EL (cell line): ENCODE measurements at regions not wholly inside any gene's neighbourhood (a gene's known extent, or its start where the extent isn't known, plus 50 kb on each side); places are given as distances from the start of the nearest gene placed in this dataset.

ENCODE experiments used
- DNase-seq: peaks from one replicate; pipeline ENCODE4 v3.0.0-alpha.2; 2016

- DNase-seq = no peak
Observed at GRCh38 chr22:27128461-27129085, 471.2 kb downstream of the MIAT start.

GRCh38 chr22:27129266-27129665 is 471.9 kb downstream of the MIAT start:
- peak; percentile 69 for DNase-seq

GRCh38 chr22:27130906-27131305 is 473.5 kb downstream of the MIAT start:
- DNase-seq = no peak

DNA sequence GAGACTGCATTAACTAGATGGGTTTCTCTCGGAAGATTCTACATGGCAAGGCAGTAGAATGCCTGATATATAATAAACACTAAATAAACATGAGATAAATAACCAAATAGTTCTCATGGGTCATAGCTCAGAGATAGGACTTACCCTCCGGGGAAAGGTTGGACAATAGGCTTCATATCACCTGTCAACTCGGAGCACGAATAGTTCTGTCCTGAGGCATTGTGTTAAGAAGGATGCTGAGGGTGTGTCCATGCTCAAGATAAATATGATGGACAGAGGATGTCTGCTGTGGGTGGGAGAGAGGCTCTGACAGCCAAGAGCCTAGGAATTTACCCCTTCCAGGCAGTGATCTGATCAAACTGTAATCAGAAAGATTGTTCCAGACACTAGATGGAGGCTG is 474.0 kb downstream of the MIAT start:
- DNase-seq = no peak

GRCh38 chr22:27132400-27132799 is 475.0 kb downstream of the MIAT start:
- DNase-seq = no peak

DNA sequence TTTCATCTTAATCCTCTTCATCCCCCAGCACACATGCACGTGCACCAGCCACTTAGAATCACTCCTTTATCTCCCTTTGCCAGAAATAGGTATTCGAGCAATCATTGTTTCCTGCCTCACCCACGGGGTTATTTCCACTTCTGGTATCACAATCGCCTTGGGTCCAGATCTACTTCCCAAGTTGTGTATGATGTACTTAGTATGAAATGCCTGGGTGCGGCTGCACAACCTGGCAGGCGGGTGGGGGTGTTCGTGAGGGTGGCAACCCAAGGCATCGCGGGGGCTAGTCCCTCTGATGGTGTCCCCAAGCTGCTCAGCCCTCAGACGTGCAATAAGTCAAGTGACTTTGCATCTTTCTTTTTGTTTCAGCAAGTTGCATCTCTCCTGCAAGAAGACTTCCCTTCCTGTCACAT is 475.6 kb downstream of the MIAT start:
- no peak for DNase-seq

DNA sequence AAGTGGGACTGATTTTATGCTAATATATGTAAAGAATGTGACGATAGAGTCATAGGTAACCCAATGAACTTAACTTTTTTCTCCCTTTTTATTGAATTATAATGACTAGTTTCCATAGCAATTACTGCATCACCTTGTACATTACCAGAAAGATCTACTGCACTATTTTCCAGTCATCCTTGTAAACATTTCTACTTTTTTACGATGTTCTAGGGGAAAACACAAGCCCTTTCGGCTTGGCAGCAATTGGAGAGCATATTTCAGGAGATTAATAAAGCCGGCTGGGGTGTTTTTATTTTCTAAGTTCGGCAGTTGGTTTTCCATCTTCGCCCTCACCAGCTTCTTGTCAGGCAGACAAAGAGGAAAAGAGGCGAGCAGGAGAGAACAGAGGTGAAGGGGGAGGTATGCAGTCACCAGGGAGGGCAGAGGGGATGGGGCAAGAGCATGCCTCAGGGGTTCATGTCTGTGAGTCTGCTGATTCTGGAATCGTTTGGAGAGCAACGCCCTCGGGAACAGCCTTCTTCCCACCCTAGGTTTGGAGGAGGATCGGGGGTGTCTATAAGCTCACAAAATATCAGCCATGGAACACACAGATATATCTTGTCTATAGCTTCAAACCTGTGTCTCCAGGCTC is 476.4 kb downstream of the MIAT start:
- DNase-seq = no peak

DNA sequence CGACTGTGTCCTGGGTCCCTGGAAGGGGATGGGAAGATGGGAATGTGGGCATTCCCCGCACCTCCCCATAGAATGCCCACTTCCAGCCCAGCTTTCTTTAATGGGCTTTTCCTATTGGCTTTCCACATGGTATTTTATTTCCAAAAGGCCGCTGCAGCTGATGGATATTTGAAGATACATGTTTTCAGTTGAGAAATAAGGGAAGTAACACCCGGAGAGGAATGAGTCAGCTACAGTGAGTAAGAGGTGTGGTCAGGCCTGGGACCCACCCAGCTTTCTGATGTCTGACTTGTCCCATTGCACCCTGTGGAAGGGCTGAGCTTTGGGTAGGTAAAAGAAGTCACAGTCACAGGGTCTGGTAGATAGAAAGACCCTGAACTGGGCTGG is 476.9 kb downstream of the MIAT start:
- DNase-seq = peak; percentile 93

GRCh38 chr22:27135031-27135981 is 477.9 kb downstream of the MIAT start:
- peak; percentile 92 for DNase-seq

GRCh38 chr22:27136596-27136995 is 479.2 kb downstream of the MIAT start:
- no peak for DNase-seq

DNA sequence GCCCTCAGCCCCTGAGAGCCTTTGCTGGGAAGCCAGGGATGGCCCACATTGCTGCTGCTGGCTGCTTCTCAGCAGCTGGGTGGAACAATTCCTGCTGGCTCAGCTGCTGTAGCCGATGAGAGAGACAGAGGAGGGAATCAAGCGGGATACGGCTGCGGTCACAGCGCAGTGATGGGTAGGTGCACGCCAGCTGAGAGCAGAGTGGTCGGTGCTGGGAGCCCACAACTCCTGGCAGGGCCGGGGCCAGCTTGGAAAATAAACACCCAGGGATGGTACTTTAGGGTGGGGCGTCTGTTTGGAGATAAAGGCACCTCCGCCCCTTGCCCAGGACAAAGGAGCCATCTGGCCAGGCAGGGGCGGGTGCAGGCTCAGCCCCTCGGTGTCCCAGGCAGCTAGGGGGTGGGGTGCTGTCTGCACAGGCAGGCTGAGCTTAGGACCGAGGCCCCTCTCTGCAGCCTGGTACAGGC is 480.5 kb downstream of the MIAT start:
- DNase-seq = no peak

DNA sequence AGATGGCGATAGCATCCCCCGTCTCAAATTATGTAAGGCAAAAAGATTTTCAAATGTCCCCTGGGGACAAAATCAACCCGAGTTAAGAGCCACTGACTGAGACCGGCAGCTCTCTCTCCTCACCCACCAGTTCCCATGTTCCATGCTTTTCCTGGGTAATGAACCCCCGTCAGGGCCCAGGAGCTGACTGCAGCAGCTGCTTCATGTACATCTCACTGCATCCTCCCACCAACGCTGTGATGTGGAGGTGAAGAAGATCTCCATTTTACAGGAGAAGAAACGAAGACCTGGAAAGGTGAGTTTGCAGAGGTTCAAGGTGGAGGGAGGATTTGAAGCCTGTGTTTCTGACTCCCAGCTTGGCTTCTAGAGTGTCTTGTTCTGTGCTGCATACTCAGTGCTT is 481.1 kb downstream of the MIAT start:
- no peak for DNase-seq

DNA sequence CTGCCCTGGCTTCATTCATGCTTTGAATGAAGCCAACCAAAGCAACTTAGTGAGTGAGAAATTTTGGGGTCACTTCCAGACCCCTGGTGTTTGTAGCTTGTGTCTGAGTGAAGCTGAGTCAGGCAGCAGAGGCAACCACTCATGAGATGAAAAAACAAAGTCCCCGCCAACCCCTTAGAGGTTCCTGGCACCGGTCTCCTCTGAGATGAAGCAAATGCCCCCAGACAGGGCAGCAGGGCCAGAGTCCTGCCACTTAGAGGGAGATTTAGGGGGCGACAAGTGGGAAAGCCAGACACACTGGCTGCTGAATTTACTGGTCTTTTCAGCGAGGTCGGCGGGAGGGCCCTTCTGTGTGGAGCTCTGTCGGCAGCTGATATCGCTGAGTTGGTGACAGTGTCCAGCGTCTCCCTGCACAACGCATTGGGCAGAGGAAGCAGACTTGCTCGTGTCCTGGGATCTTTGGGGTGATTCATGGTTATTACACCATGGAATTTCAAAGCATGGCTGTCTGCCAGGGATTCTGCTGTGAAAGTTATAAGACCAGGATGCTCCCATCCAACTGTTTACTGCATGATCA is 482.6 kb downstream of the MIAT start:
- peak; percentile 93 for DNase-seq

GRCh38 chr22:27142286-27142685 is 484.9 kb downstream of the MIAT start:
- DNase-seq = no peak

DNA sequence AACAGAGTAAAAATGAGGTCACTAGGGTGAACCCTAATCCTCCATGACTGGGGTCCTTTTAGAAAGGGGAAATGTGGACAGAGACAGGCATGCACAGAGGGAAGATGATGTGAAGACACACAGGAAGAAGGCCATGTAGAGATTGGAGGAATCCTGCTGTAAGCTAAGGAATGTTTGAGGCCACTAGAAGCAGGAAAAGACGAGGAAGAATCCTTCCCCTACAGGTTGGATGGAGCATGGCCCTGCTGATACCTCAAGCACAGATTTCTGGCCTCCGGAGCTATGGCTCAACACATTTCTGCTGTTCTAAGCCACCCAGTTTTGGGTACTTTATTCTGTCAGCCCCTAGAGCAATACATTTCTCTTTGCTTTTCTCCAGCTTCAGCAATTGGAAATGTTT is 486.9 kb downstream of the MIAT start:
- no peak for DNase-seq

- peak; percentile 40 for DNase-seq
Observed at GRCh38 chr22:27146866-27147633, 489.7 kb downstream of the MIAT start.

GRCh38 chr22:27148055-27148454 is 490.7 kb downstream of the MIAT start:
- DNase-seq = no peak

DNA sequence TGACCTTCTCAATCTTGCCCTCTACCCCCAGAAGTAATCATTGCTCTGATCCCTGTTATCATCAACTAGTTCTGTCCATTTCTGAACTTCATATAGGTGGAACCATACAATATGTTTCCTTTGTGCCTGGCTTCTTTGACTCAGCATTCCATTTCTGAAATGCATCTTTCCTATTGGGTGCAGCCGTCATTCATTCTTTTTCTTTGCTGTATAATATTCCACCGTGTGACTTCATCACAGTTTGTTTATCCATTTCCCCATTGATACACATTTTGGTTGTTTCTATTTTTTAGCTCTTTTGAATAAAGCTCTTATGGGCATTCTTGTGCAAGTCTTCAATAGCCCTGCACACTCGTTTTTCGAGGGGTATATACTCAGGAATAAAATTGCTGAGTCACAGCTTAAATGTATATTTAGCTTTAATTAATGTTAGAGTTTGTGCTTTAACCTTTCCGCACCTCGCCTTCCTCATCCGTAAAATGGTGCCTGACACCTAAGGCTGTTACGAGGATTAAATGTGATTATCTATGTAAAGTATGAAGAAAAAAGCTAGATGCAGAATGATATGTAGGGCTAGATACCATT is 491.6 kb downstream of the MIAT start:
- DNase-seq = no peak

GRCh38 chr22:27149921-27150543 is 492.6 kb downstream of the MIAT start:
- no peak for DNase-seq

DNA sequence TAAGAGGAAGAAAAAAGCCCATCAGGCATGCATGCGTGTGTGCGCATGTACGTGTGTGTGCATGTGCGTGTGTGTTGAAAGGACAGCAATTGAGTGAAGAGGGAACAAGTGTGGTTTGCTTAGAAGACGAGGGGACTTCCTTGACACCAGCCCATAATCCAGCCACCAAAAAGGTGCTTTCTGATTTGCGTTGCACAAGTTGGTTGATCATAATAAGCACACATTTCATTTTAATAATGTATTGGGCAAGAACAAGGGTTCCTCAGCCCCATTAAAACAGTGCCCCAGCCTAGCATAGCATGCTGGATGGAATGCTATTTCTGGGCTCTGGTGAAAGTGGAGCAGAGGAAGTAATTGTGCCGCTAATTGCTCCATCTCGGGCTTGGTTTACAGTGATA is 493.2 kb downstream of the MIAT start:
- DNase-seq = no peak

GRCh38 chr22:27151407-27151806 is 494.0 kb downstream of the MIAT start:
- DNase-seq = no peak

DNA sequence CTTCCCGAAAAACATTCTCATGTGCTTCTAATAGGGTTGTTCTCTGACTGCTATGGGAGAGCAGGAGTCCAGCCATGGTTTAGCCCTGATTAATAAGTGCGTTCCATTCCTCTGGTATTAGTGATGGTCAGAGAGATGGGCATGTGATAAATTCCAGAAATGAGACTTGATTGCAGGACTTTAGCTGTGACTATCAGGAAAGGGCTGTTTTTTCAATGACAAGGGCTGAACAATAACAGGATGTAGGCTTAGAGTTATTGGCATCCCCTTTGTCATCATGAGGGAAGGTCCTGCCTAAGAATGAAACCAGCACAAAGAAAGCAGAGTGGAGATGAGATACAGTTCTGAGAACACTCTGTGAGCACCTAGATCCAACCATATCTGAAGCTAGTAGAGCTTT is 494.6 kb downstream of the MIAT start:
- DNase-seq = no peak
